GM19035 (cell line): ENCODE measurements at regions not wholly inside any gene's neighbourhood (a gene's known extent, or its start where the extent isn't known, plus 50 kb on each side); places are given as distances from the start of the nearest gene placed in this dataset.
"Not testable (repeated sequence)": the region's sequence is repeated elsewhere in the genome, so short reads cannot be mapped to it uniquely, and the experiment has no call there.

Experiments
- ATAC-seq: cut with Tn5 transposase; IDR thresholded peaks from one replicate; pipeline ENCODE4 v1.9.1; 2021; ENCODE audit not compliant: unreplicated experiment

DNA sequence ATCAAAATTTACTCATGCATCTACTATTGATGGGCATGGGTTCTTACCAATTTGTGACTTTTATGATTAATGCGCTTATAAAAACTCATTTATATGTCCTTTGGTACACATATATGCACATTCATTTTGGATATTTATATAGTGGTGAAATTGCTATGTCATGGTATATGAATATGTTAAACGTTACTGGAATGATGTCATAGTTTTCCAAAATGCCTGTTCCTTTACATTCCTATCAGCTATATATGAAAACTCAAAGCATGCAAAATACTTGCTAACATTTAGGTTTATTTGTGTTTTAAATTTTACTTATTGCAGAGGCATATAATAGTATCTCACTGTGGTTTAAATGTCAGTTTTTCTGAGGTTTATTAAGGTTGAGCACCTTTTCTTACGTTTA, 1403.1 kb downstream of the HACE1 start:
- no peak for ATAC-seq

DNA sequence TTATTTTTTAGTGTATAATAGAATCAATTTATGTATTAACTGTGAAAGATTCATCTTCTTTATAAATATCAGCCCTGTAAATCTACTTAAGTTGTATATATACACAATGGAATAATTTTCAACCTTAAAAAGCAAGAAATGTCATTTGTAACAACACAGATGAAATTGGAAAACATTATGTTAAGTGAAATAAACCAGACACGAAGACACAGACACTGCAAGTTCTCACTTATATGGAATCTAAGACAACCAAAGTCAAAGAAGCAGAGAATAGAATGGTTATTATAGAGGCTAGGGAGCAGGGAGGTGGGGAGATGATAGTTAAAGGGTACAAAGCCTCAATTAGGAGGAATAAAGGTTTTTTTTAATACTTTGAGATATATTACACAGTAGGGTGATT, 1404.4 kb downstream of the HACE1 start:
- no peak for ATAC-seq

DNA sequence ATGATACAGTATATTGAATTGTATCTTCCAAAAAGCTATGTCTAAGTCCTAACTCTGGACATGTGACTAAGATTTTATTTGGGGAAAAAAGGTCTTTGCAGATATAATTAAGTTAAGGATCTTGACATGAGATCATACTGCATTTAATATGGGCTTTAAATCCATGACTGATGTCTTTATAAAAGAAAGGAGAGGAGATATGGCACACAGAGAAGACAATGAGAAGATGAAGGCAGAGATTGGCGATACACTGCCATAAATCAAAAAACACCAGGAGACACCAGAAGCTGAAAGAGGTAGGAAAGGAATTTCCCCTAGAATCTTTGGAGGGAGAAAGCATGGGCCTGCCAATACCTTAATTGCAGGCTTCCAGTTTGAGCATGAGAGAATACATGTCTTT, 1450.2 kb downstream of the HACE1 start:
- ATAC-seq = no peak

DNA sequence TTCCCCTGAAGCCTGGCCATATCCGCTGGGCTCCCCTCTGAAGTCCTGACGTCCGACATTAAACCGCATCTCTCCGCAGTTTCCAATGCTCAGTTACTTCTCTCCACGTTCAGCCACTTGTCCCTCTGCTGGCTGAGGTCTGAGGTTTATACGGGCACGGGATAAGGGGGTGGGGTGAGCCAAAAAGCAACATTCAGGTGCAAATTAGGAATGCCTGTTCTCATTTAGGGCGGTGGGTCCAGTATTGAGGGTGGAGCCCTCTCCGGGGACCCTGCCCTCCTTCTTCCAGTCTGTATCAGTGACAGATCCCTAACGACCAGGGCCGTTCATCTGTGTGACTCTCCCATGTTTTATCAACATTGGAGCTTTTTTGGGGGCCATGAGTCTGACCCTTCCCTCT, 1454.4 kb downstream of the HACE1 start:
- ATAC-seq = no peak

DNA sequence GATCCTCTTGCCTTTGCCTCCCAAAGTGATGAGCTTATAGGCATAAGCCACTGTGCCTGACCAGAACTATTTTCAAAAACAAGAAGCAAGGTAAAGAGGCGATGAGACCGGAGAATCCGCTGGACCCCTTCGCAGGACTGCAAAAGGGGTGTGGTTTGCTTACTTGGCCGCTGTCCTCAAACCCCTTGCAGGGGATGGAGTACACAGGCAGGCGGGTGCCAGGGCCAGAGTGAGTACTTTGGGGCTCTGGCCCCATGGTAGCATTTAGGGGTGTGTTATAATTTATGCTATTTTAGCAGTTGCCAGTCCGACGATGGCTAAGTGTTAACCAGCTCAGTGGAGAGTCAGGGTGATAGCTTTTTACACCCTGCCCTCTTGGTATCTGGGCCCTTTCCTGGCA, 1454.9 kb downstream of the HACE1 start:
- ATAC-seq = no peak

DNA sequence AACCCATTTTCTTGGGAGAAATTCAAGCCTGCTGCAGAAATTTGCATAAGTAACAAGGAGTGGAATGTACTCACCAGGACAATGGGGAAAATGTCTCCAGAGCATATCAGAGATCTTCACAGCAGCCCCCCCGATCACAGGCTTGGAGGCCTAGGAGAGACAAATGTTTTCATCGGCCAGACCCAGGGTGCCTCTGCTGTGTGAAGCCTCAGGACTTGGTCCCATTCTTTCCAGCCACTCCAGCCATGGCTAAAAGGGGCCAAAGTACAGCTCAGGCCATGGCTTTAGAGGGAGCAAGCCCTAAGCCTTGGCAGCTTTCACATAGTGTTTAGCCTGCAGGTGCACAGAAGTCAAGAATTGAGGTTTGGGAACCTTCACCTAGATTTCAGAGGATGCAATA, 1463.0 kb downstream of the HACE1 start:
- no peak for ATAC-seq

DNA sequence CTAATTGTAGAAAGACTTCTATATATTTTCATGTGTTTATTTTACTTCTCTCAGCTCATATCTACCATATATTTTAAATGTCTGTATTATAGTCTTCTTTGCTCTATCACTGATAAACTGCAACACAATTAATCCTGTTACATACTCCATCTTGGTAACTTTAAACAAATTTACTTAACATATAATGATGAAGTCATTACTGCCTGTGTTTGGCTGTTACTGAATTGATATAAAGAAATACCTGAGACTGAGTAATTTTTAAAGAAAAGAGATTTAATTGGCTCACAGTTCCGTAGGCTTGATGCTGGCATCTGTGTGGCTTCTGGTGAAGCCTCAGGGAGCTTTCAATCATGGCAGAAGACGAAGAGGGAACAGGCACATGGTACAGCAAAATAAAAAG, 1480.4 kb downstream of the HACE1 start:
- ATAC-seq = no peak

DNA sequence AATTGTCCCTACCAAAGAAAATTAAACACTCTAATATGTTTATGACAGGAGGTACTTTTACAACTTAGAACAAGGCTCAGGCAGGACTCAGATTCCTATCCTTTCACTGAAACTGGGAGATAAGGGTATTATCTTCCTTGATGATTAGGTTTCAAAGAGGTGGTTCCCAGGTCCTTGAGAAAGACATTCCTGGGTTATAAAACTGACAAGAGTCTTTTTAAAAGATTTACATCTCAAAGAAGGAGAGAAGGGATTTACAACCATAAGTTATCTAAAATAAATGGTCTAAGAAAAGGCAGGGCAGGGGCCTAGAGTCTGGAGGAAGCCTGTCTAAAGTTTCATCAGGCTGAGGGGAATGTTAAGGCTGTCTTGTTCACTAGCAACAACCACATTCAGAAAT, 1492.5 kb downstream of the HACE1 start:
- no peak for ATAC-seq

DNA sequence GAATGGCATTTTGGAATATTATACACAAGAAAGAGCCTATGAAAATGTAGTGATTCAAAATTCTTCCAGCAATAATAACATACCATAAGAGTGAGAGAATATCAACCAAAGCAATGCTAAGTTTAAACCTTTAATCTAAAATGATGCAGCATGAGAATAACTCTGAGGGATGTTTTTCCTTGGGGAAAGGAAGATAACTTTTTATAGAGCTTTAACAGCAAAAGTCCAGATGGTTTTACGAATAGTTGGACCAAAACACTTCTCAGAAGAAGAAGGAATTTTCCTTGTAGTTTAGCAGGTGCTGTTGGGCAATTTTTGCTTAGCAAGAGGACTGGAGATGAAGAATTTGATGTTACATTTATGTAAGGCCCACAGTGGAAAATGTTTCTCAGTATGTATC, 1503.2 kb downstream of the HACE1 start:
- no peak for ATAC-seq

DNA sequence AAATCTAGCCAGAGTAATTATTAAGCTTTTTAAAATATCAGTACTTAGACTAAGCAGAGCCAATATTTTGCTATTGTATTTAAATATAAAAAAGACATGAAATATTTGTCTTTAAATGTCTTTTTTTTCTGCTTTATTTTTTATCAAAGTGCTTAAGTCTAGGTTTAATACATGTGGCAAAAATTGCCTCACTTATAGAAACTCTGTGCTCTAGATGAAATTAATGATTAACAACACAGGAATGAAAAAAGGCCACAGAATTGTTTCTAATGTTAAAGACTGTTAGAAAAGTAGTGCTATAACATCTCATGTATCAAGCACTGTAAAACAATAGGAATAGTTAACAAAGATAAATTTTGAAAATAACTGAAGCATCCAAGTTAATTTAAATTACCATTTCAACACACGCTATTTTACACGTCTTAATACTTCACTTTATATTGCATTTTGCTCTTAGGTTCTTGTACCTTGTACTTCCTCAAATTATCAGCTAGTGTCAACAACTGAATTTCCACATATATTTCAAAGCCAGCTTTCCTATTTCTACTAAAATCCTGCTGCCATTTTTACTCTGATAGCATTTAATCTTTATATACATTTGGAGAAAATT, 1515.1 kb downstream of the HACE1 start:
- no peak for ATAC-seq

DNA sequence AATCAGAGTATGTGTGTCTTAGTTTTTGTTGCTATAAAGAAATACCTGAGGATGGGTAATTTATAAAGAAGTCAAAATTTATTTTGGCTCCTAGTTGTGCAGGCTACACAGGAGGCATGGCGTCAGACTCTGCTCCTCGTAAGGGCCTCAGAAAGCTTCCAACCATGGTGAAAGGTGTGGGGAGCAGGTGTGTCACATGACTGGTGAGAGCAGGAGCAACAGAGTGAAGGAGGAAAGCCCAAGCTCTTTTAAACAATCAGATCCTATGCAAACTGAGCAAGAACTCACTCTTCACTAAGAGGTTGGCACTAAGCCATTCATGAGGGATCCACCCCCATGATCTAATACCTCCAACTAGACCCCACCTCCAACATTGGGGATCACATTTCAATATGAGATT, 1524.3 kb downstream of the HACE1 start:
- ATAC-seq = no peak

DNA sequence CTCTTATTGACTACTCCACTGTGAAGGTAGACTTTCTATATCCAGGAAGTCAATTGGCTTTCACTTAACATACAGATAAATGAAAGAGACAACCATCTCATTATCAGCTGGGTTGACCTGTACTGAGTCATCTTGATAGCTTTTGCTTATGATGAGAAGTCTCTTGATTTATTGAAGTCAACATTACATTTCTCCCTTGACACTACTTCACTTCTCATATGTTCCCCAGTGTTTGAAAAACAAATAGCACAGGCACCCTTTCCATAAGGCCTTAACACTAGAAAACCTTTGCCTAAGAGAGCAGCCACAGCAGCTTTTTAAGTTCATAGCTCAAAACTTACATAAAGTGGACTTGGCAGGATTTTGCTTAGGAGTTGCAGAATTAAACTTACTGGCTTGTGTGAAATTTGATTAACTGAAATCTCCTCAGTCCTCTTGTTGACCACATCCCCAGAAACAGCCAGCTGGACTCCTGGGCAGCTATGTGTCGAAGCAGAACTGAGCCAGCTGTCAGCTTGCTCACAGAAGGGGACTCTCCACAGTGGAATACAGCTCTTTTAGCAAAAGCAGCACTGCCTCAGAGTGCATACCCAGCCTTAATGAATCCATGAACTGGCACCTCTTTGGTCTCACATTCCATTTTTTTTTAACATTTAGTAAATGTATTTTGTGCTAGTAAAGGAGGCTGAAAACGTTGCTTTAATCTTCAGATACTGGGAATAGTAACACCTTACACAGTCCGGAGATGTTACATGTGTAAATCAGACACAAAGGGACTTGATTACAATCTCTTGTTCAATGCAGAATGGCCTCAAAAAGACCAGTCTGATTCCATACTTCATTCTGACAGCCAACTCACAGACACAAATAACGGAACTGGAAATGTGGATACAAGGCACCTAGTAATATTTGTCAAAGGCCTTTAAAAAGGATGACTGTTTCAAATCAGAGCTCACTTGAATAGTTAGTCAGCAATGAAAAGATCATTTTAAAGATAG, 1532.7 kb downstream of the HACE1 start:
- ATAC-seq = no peak

DNA sequence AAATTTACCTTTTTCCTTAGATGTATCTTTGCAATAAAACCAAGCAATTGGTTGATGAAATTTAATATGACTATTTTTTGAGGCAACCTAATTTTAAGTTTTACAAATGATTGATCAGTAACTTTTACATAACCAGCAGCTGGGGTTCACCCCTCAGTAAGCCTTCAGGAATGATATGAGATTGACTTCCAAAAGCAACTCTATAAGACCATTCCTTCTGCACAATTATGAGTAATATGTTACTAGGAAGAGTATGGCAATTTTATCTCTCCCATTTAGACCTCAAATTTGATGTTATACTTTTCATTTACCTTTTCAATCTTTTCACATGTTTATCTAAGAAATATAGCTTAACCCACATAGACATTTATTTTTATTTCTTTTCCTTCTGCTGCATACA, 1546.3 kb downstream of the HACE1 start:
- ATAC-seq = no peak

DNA sequence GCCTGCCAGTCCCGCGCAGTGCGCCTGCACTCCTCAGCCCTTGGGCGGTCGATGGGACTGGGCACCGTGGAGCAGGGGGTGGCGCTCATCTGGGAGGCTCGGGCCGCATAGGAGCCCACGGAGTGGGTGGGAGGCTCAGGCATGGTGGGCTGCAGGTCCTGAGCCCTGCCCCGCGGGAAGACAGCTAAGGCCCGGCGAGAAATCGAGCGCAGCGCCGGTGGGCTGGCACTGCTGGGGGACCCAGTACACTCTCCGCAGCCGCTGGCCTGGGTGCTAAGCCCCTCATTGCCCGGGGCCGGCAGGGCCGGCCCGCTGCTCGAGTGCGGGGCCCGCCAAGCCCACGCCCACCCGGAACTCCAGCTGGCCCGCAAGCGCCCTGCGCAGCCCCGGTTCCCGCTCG, 1565.3 kb downstream of the HACE1 start:
- not testable (repeated sequence) for ATAC-seq

DNA sequence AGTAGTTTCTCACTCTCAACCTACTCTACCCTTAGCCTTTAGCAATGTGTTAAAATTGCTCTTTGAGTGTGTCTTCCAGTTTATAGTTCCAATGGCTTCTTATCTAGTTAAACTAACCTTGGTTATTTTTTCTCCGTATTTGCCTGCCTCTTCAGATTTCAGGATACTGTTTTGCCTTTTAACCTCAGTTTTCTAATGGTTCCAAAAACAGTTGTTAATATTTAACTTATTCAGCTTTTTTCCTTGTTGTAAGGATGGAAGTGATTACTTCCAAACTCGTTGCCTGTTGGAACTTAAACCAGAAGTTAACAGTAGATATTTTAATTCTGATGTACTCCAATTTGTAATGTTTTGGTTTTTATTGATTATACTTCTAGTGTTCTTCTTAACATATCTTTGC, 1574.9 kb downstream of the HACE1 start:
- ATAC-seq = no peak

DNA sequence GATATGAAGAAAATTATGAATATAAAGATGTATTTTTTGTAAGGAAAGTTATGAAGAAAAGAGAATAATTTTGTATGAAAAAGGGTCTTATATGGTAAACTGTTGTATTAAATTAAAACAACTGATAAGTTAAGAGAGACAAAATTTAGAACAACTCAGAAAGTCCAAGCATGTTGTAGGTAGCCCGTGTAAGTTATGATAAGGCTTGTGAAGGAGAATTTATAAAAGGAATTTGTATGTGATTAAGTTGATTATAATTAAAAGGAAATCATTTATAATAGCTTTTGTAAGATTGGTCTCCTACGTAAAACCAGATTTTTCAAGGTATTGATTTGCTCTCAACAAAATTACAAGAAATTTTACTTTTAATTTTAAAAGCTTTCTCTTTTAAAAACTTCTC, 1579.3 kb downstream of the HACE1 start:
- ATAC-seq = no peak

DNA sequence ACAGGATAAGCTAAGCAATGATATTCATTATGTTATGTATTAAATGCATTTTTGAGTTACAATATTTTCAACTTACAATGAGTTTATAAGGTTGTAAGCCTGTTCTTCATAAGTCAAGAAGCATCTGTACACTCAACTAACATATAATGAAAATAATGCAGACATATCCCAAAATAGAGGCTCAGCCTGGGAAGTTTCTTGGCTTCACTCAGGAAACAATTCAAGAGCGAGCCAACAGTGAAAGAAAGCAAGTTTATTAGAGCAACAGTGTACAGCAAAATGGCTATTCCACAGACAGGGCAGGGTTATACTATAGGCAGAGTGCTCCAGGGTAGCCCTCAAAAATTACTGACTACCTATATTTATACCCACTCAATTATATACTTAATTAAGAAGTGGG, 1581.8 kb downstream of the HACE1 start:
- no peak for ATAC-seq

DNA sequence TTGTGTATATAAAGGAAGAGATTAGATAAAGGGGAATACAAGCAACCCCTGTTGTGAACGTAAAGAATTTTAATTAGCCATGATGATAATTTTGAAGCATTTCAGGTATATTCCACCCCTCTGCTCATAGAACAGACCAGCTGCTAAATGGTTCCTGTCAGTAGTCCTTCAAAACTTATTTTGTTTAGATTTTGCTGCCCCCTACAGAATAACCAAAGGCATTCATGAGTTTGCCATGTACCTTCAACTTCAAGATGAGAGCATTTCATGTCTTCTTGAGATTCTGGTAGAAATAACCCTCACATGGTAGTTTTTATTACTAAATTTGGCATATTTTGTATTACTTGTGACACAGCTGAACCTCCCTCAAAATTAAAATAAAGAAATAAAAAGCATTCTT, 1586.7 kb downstream of the HACE1 start:
- no peak for ATAC-seq

DNA sequence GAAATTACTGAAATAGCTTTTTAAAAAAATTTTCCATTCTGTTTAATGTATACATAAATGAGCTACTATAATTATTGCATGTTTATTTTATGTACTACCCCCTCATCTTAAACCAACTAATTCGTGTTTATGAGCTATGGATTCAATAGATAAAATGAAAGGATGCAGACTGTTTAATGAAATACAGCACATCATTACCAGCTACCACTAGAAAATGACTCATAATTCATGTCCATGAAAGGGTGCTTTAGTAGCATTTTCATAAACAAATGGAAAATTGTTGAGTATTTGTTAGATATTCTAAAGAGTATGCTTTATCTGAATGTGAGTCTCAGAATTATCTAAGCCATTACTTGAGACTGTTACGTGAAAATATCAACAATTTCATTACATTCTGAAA, 1590.1 kb downstream of the HACE1 start:
- ATAC-seq = no peak

DNA sequence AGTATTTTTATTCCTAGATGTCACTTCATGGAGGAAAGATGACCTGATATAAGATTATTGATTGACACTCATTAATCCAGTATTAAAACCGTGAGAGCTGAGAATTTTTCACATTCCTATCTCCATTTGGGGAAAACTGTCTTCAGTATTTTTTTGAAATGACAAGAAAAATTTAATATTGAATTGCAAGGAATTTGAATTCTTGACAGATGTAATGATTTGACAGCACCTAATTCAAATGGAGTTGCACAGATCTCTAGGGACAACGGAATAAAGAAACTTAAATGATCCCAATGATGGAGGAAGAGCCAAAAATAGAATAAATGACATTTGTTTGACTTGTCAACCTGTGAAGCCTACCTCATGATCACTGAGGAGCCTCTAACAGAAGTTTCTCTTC, 1591.4 kb downstream of the HACE1 start:
- no peak for ATAC-seq

DNA sequence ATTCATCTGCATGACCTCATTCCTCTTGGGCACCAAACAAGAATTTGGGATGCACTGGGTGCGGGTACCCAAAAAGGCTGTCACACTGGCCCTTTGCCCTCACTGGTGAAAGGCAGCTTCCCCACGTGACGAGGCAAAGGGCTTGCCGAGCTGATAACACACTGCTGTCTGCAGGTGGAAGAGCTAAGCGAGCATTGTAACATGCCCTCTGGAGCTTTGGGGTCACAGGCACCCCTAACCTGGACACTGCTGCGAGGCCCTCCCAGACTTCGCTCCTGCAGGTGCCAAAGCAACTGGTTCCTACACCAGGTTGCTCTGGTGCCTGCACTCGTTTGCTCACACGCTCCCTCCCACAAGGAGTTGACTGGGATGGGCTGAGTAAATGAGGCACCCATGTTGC, 1595.7 kb downstream of the HACE1 start:
- ATAC-seq = no peak

DNA sequence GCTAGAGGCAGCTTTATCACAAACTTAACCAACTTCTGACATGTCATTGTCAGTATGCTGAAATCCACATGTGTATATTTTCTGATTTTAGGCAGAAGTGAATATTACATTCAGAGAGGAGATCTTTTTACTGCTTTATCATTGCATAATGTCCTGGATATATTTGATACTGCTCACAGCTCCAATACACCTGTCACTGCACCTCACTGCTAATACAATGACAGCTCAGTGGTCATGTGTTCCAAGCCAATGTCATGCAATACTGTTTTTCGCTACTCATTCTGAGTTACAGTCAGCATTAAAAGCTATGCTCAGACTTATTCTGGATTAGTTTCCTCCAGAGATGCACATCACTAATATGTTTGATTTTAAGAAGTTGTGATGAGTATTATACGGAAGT, 1604.6 kb downstream of the HACE1 start:
- ATAC-seq = no peak

DNA sequence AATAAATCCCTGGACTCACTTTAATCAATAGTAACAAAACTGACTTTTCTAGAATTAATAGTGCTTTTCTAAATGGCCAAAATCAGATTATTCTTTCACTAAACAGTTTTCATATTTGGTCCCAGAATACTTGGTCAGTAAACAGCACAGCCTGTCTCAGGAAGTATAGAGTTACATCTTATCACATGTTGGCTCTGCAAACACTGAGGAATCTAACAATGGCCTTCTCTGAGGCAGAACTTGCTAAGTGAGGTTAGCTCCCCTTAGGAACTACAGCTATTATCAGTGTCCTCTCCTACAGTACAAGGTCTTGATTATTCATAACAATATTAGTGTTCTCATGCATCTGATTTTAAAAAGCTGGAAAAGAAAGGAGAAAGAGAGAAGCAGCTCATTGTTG, 1622.8 kb downstream of the HACE1 start:
- ATAC-seq = no peak
